ENCODE measurements at regions not wholly inside any gene's neighbourhood (a gene's known extent, or its start where the extent isn't known, plus 50 kb on each side); places are given as distances from the start of the nearest gene placed in this dataset.

GRCh38 chr7:145644426-145645134, 472.0 kb upstream of the CNTNAP2 start:
- in situ Hi-C loops (cut with MboI) (no loop called here), intact Hi-C loops (cut with micrococcal nuclease) (no loop called here)
- ChIA-PET POLR2A (interaction anchor here (0.6 kb wide), 1 partner anchor 23 kb away, joined by 3 read pairs; no protein-coding TSS in a partner anchor), CTCF (ENCODE audit: low intra/inter-chr PET ratio) (no interaction called here)
- no peaks in the 10 kb centered on the region for H3K79me2 ChIP-seq (ENCODE audit: control insufficient read depth, insufficient read depth, low read length)
- no peaks in the 10 kb centered on the region for H3K36me3 ChIP-seq (ENCODE audit: control insufficient read depth, insufficient read depth, low read length)
- no peaks in the 10 kb centered on the region for H3K9me1 ChIP-seq (ENCODE audit: control insufficient read depth, insufficient read depth, low read length)
- 0% methylated on average over 9 of the region's 9 CpGs for WGBS (ENCODE audit: insufficient coverage, low coverage, missing lambda C conversion rate)
- ATAC-seq (no peak), DNase-seq (ENCODE audit: extremely low read depth in 1 of 4, low spot score in 3 of 4) (no peak), FAIRE-seq (no peak)
- no peaks in the 10 kb centered on the region for H3K4me1 ChIP-seq (replicated peaks in 1 of 2; ENCODE audit: control insufficient read depth in 2 of 2, insufficient read depth in 2 of 2, low read length in 2 of 2)
- no peak overlapping the region for H3K4me3 ChIP-seq
- BruUV-seq (replicated peaks), result no TSS peak
- no peak overlapping the region for H2AFZ ChIP-seq (ENCODE audit: low read depth, low read length)
- no peaks in the 10 kb centered on the region for H4K20me1 ChIP-seq (replicated peaks; ENCODE audit: control insufficient read depth, insufficient read depth, low read length)
- no peaks in the 10 kb centered on the region for H3K27me3 ChIP-seq (ENCODE audit: control insufficient read depth in 2 of 2, insufficient read depth in 2 of 2, low read length in 2 of 2)
- no peak overlapping the region for H3K27ac ChIP-seq (ENCODE audit: extremely low read depth, low read depth, low read length)
- no peaks in the 10 kb centered on the region; the same call in 1 of the 2 replicates for H3K9me3 ChIP-seq (replicated peaks; ENCODE audit: control insufficient read depth, insufficient read depth, low read depth, low read length)
- TF ChIP-seq, protein P1, sequence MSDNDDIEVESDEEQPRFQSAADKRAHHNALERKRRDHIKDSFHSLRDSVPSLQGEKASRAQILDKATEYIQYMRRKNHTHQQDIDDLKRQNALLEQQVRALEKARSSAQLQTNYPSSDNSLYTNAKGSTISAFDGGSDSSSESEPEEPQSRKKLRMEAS (CRISPR knock-in tag; IDR thresholded peaks at IDR 0.05), result no peak
- TF ChIP-seq ZNF197 (CRISPR knock-in tag; IDR thresholded peaks at IDR 0.05; ENCODE audit: low read depth) (no peak), ZNF584 (CRISPR knock-in tag; IDR thresholded peaks at IDR 0.05; ENCODE audit: low read depth) (no peak), JUNB (CRISPR knock-in tag; conservative IDR thresholded peaks at IDR 0.05) (no peak), HMG20B (CRISPR knock-in tag; IDR thresholded peaks at IDR 0.05) (no peak), ZNF77 (CRISPR knock-in tag; IDR thresholded peaks at IDR 0.05) (no peak), ZBED1 (IDR thresholded peaks at IDR 0.05) (no peak), MTA2 (IDR thresholded peaks at IDR 0.05; ENCODE audit: low read depth) (no peak), ZNF3 (CRISPR knock-in tag; IDR thresholded peaks at IDR 0.05) (no peak), ZNF778 (CRISPR knock-in tag; IDR thresholded peaks at IDR 0.05) (no peak), ETV6 (IDR thresholded peaks at IDR 0.05; ENCODE audit: borderline replicate concordance in 1 of 2, low read depth in 2 of 2, low read length in 1 of 2) (no peak), ETV6 (CRISPR knock-in tag; IDR thresholded peaks at IDR 0.05; ENCODE audit: borderline replicate concordance) (no peak)
- TF ChIP-seq, protein P2, sequence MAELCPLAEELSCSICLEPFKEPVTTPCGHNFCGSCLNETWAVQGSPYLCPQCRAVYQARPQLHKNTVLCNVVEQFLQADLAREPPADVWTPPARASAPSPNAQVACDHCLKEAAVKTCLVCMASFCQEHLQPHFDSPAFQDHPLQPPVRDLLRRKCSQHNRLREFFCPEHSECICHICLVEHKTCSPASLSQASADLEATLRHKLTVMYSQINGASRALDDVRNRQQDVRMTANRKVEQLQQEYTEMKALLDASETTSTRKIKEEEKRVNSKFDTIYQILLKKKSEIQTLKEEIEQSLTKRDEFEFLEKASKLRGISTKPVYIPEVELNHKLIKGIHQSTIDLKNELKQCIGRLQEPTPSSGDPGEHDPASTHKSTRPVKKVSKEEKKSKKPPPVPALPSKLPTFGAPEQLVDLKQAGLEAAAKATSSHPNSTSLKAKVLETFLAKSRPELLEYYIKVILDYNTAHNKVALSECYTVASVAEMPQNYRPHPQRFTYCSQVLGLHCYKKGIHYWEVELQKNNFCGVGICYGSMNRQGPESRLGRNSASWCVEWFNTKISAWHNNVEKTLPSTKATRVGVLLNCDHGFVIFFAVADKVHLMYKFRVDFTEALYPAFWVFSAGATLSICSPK (IDR thresholded peaks at IDR 0.05; ENCODE audit: borderline replicate concordance), result no peak
- TF ChIP-seq, protein P3, sequence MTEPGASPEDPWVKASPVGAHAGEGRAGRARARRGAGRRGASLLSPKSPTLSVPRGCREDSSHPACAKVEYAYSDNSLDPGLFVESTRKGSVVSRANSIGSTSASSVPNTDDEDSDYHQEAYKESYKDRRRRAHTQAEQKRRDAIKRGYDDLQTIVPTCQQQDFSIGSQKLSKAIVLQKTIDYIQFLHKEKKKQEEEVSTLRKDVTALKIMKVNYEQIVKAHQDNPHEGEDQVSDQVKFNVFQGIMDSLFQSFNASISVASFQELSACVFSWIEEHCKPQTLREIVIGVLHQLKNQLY (CRISPR knock-in tag; conservative IDR thresholded peaks at IDR 0.05), result no peak
- TF ChIP-seq, protein P4, sequence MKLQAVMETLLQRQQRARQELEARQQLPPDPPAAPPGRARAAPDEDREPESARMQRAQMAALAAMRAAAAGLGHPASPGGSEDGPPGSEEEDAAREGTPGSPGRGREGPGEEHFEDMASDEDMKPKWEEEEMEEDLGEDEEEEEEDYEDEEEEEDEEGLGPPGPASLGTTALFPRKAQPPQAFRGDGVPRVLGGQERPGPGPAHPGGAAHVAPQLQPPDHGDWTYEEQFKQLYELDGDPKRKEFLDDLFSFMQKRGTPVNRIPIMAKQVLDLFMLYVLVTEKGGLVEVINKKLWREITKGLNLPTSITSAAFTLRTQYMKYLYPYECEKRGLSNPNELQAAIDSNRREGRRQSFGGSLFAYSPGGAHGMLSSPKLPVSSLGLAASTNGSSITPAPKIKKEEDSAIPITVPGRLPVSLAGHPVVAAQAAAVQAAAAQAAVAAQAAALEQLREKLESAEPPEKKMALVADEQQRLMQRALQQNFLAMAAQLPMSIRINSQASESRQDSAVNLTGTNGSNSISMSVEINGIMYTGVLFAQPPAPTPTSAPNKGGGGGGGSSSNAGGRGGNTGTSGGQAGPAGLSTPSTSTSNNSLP (IDR thresholded peaks at IDR 0.05; ENCODE audit: borderline replicate concordance, low read depth, low read length), result no peak
- TF ChIP-seq, protein P5, sequence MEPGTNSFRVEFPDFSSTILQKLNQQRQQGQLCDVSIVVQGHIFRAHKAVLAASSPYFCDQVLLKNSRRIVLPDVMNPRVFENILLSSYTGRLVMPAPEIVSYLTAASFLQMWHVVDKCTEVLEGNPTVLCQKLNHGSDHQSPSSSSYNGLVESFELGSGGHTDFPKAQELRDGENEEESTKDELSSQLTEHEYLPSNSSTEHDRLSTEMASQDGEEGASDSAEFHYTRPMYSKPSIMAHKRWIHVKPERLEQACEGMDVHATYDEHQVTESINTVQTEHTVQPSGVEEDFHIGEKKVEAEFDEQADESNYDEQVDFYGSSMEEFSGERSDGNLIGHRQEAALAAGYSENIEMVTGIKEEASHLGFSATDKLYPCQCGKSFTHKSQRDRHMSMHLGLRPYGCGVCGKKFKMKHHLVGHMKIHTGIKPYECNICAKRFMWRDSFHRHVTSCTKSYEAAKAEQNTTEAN (CRISPR knock-in tag; IDR thresholded peaks at IDR 0.05), result no peak
- H3K4me2 ChIP-seq (ENCODE audit: insufficient read depth, low read length), result no peak overlapping the region
- no peak overlapping the region for H3K9ac ChIP-seq (ENCODE audit: insufficient read depth in 1 of 2, low read depth in 2 of 2, low read length in 2 of 2)

Measured in K562 (cell line).